GM21381 (cell line): ENCODE measurements at regions not wholly inside any gene's neighbourhood (a gene's known extent, or its start where the extent isn't known, plus 50 kb on each side); places are given as distances from the start of the nearest gene placed in this dataset.

ENCODE experiments used
- ATAC-seq: cut with Tn5 transposase; IDR thresholded peaks from one replicate; pipeline ENCODE4 v1.9.1; 2021; ENCODE audit warnings: mild to moderate bottlenecking, moderate library complexity; ENCODE audit not compliant: unreplicated experiment

DNA sequence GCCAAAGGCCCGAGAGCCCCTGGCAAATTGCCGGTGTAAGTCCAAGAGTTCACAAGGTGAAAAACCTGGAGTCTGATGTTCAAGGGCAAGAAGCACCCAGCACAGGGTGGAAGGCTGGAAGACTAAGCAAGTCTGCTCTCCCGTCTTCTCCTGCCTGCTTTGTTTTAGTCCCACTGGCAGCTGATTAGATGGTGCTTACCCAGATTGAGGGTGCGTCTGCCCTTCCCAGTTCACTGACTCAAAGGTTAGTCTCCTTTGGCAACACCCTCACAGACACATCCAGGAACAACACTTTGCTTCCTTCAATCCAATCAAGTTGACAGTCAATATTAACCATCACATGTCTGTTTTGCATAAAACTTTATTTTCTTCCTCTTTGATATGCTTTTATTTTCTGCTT lies 157.4 kb downstream of the HS3ST1 start:
- no peak for ATAC-seq

DNA sequence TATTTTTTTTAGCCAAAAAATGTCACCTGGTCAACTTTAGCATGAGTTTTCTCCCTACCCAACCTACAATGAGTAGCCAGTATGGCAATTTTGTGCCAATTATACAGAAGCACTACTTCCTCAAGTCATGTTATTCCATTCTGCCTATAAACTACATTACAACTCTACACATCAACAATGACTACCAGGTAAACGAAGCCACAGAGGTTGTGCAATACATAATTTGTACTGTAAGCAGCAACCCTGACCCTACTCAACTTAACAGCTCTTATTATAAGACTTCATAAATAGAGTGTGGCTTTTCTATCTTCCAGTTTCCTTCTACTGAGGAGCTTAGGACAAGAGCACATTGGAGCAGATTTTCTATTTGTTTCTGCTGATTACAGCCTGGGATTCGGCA lies 160.5 kb downstream of the HS3ST1 start:
- no peak for ATAC-seq

DNA sequence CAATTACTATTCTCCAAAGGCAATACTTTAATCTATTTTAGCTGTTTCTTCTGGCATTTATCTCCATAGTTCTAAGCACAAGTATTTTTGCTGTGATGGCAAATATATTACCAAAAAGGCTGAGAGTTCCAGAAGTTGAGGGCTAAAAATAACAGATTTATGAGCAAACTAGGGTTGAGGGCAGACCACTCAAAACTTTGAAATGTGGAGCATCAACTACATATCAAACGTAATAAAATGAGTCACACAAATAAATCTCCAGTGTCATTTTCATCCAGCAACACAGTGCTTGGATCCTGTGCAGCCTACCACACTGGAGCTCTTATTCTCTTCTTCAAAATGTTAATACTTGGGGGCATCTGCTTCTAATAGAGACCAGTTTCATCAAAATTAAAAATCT lies 163.9 kb downstream of the HS3ST1 start:
- no peak for ATAC-seq

DNA sequence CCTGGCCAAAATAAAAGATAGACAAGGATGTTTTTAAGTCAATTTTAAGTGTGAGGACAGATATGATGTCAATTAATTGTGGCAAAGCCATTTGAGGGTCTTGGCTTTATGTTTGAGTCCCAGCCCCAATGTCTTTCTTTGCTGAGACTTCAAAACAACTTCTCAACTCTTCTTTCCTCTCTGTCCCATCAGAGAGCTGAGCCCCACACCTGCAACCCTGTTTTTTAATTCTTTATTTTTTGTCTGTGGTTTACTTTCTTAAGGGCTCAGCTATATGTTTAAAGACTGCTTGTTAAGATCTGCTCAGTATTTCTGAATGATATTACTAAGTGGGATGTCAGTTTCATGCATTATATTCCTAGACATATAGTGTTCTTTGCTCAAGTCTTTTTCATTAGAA lies 164.3 kb downstream of the HS3ST1 start:
- no peak for ATAC-seq

DNA sequence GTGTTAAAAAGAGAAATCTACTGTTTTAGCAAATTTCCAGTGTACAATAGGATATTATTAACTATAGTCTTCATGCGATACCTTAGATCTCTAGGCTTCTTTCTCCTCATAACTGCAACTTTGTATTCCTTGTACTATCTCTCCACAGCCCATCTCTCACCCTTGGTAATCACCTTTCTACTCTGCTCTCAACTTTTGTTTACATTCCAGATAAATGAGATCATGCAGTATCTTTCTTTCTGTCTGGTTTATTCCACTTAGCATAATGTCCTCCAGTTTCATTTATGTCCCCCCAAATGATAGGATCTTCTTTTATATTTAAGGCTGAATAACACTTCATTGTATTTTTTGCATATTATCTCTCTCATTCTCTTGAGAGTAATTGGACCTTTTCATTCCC lies 165.5 kb downstream of the HS3ST1 start:
- ATAC-seq, result no peak

DNA sequence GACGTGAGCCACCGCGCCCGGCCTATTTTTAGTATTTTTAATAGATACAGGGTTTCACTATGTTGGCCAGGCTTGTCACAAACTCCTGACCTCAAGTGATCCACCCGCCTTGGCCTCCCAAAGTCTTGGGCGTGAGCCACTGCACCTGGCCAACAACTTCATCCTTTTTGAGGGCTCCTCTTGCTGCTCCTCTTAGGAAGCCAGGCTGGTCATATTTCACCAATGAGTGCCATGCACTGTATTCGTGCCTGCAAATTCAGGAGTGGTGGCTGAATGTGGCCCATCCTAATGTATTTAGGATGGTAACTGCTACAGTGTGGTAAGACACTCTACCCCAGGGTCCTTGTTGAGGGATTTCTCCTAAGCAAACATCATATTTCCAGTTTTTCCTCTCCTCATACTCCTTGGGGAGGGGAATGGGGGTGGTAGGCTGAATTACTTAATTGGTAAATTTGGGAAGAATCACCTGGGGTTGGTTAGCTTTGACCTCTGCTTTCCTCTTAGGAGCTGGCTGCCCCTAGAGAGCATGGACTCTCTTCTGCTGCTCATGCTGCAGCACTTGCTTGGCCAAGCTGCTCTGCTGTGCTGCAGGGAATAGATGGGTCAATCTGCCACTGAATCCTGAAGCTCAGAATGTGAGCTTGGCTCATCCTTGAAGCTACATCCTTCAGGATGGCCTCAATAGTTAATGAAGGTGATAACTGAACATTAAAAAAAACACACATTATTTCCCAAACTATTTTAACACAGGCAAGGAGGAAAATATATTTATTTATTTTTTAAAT lies 167.4 kb downstream of the HS3ST1 start:
- no peak for ATAC-seq

DNA sequence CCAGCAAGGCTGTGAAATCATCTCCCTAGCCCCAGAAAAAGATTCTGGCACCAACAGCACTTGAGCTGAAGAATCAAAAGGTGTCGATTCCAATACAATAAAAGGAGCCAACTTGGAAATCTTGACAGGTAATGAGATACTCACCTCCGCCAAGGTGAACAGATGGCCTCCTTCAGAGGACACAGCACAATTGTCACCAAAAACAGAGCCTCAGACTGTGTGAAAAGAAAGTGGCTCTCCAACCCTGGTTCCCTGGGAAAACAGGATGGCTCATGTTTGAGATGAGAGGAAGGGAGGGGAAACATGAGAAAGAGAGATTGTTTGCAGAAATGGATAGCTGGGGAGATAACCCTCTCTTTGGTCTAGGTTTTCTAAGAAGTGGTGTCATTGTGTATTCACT lies 168.9 kb downstream of the HS3ST1 start:
- no peak for ATAC-seq

DNA sequence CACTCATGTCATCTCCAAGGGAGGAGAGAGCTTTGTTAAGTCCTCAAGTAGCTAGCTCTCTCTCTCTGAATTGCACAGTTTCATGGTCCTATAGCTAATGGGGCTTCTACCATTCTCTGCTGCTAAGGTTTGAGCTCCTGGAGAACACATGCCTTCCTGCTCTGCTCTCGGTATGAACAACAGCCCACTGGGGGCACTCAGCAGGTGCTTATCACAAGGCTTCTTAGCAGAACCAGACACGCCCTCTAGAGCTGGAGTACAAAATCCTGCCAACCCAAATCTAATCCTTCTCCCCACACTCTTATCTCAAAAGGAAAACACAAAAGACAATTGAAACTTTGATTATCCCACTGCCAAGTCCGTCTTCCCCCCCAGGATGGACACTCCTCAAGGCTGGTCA lies 176.5 kb downstream of the HS3ST1 start:
- no peak for ATAC-seq

DNA sequence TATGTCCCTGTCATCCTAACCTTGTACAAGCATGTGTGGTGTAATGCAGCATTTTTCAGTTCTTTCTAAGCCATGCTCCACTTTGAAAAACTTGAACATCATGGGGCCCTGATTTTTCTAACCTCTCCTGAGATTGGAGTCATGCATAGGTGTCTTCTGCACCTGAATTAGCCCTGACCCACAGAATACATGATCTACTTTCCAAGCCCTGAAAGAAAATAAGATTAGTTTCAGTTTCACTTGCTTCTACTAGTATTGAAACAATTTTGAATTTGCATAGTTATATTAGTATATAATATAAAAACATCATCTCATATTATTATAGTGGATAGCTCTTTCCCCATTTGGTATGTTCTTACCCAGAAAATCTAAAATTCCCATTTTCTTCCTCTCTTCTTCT lies 178.2 kb downstream of the HS3ST1 start:
- no peak for ATAC-seq

DNA sequence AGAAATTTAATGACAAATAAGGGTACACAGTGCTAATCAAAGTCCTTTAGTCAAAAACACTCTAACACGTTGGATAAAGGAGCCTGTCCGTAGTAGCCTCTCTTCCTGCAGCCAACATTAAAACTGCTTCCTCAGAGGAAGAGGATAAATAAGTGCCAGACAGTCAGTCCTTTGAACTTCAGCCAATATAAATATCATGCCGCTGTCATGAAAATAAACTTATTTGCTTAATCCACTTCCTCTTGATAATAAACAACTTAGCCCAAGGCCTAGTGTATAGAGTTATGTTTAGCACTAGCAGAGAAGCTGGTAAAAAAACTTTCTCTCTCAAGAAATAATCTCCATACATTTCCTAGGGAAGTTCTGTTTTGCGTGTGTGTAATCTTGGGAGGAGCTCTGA lies 196.7 kb downstream of the HS3ST1 start:
- ATAC-seq, result no peak

DNA sequence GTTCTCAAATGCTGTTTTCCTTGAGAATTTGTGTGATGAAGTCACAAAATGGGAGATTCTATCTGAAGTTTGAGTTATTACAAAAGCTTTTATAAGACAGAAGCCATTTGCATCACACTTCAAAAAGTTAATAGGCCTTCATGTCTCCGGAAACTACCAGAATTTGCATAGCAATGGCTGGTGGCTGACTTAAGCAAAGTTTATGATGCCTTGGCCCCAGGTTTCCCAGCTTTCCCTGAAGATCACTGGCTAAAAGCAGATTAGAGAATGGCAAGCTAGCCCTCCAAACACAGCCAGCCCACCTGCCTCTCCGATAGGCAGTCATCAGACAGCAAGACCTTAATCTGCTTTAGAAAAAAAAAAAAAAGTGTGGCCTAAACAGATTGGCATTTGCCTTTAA lies 197.8 kb downstream of the HS3ST1 start:
- no peak for ATAC-seq

DNA sequence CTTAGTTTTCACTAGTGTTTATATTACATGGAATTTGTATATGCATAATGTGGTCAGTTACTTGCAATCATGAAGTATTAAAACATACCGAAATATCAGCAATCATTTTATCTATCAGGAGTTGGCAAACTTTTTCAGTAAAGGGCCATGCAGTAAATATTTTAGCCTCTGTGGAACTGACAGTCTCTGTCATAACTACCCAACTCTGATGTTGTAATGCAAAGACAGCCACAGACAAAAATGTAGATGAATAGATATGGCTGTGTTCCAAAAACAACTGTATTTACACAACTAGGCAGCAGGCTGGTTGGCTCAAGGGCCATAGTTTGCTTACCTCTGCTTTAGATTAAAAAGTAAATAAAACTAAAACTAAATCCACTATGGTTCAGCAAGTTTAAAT lies 200.2 kb downstream of the HS3ST1 start:
- no peak for ATAC-seq

DNA sequence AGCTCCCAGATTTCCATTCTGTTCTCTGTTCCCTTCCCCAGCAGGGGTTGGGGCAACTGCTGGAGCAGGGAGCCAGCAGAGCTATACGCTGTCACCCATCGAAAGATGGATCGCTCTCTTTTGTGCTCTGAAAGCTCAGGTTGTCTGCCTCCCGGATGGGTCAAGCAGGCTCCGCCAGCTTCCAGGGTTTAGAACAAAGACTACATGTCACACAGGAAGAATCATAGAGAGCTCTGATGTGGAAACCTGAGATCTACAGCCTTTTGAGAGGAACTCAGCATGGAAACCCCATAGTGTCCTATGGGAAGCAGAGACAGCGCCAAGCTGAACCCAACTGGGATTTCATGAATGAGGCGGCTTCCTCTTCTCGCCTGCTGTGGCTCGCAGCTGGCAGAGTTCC lies 205.4 kb downstream of the HS3ST1 start:
- ATAC-seq, result no peak

DNA sequence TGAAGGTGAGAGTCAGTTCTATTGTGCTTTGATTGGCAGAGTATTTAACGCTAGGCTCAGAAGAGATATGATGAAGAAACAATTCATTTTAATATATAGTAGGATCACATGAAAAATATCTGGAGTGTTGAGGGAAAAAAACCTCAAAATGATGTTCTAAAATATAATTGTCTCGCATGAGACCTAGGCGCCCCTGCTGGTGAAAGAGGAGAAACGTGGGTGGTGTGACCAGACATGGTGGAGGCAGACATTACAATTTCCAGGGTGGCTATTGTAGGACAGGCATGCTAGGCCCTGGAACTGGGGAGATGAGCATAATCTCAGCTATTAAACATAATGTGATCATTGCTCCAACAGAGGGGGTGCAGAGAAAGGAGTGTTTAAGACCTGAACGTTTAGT lies 210.0 kb downstream of the HS3ST1 start:
- no peak for ATAC-seq

DNA sequence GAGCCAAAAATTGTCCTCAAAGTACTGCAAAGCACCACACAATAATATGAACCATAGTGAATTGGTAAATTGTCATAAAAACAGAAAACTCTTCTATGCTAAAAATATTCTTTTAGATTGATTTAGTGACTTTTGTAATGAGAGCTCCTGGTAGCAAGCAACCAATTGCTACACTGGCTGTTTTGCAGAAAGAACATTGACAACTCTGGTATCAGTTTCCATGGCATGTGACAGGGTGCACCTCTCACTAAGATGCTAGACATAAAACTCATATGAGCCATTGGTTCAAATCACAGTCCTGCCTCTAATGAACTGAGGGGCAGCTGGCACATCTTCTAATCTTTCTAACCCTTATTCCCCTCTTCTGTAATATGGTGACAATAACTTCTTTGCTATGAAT lies 212.2 kb downstream of the HS3ST1 start:
- ATAC-seq, result no peak

DNA sequence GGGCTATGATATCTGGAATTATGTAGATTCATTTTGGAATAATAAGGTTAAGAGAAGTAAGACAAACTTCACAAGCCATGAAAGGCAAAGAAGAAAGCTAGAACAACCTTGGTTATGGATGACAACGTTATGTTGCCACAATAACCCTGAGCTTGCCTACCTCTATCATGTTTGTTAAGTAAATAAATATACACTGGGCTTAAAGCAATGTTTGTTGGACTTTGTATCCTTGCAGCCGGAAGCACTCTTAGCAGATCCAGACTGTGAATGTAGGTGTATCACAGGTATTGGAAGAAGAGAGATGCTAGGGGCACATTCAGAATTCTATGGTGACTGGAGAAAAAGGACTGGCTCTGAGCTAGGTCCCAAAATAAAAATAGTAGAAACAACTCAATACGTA lies 214.4 kb downstream of the HS3ST1 start:
- no peak for ATAC-seq

DNA sequence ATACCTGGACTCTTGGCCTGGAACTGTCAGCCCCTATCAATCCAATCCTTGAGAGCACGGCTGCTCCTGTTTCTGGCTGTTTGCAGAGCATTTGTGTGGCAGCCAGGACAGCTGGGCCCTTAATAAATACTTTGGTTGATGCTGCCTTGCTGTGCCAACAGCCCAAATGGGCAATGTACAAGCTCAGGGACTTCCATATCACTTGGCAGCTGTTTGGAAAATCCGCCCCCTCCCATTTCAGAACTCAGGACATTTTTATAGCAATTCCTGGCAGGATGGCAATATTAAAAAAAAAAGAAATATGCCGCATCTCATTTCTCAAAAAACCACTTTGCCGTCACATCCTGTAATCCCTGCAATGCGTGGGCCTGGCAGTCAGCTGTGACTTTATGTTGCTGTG lies 218.9 kb downstream of the HS3ST1 start:
- no peak for ATAC-seq

DNA sequence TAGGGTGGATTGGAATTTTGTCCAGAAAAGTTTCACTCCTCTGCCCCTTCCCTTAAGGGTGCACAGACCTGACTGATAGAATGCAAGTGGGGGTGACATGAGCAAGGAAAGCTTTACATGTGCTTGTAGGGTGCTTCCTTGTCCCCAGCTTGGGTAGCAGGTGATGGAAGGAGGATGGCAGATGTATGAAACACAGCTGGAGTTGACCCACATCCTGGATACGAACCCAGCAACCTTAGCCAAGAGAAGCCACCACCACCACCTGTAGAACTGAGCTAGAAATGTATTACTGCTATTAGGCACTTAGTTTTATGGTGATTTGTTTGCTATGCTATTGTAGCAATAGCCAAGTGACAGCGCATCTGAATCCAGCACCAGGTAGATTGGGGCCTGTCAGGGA lies 227.4 kb downstream of the HS3ST1 start:
- no peak for ATAC-seq

DNA sequence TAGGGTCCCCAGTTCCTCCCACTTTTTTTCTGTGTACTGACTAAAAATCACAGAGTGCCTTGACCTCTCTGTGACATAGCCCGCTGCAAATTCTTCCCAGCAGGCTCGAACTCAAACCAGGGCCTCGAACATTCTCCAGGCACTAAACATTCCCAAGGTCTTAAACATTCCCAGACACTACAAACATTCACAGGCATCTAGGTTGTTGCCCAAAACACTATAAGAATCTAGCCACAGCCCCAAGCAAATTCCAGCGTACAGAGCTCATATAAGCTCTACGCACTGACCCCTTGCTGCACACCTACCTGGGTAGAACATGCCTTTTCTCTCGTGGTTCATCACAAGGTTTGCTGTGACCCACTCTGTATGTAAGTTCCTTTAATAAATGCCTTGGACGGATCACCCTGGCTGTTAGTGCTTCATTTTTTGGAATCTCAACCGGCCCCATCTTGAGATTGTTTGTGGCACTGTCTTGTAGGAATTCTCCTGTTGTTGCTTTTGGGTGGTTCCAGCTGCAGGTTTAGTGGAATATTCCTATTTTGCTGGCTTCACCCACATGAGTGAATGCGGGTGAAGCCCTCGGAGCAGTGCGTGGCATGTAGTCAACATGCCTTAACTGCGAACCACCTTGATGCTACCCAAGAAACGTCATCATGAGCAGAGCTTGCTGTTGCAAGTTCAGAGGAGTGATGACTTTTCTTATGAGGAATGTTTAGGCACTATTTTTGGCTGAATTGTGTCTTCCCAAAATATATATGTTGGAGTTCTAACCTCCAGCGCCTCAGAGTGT lies 230.0 kb downstream of the HS3ST1 start:
- ATAC-seq, result no peak

DNA sequence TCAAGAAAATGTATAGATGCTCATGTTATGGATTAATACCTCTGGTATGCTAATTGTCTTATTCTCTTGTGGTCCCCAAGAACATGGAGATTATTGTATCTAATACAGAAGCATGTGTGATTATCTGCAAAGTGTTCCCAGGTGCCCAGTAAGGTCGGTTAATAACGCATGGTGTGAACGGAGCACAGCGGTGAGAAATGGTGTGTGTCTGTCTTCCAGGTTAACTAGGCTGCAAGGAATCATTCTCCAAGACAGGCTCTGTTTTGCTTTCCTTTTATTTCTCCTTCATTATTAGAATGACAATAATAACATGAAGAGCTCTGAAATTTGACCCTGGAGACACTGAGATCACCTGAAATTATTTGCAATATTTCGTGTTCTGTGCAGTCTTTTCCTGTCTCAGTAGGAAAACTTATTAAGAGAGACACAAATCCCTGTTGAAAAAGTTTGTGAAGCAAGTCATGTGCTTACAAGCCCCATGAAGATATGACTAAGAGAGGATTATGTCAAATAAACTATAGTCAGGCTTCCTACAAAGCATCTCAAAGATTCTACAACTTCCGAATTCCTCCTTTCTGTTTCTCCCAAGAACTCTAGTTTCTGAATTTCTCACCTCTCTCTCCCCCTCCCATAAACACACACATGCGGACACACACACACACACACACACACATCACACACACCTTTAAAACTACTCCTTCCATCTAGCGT lies 230.9 kb downstream of the HS3ST1 start:
- ATAC-seq, result no peak

DNA sequence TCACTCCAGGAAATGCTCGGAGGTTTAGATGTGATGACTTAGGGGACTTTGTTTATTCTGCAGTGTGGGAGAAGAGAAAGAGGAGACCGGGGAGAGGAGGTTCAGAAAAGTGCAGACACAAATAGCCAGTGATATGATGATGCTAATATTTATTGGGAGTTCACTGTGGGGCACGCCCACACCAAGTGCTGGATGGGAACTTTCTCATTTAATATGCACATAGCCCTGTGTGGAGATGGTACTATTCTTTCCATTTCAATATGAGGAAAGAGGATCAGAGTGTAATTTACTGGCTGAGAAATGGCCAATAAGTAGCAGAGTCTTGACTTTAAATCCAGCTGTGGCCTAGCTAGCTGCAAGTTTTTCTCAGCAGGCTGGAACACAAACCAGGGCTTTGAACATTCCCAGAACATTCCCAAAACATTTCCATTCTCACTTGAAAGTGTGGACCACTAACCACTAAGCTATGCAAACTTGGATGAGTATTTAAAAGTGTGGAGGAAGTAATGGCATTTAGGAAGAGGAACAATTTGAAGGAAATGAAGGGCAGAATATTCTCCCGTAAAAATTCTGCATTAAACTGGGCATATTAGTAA lies 231.7 kb downstream of the HS3ST1 start:
- ATAC-seq, result no peak

DNA sequence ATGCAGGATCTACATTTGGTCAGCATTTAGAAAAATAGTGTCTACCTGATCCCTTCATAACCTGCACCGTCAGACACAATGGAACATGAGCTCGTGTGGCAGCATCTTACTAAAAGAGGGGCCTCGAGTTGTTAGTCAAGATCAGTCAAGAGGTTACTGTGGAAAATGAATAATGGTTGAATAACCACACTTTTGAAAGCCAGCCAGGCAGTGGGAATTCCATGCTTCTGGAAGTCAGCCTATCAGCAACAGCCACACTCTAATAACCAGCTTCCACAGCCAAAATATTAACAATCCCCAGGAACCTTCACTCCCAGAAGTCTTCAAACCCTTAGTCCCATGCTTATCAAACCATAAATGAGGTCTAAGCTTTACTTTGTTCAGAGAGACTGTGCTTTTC lies 234.3 kb downstream of the HS3ST1 start:
- no peak for ATAC-seq
